ENCODE measurements at regions not wholly inside any gene's neighbourhood (a gene's known extent, or its start where the extent isn't known, plus 50 kb on each side); places are given as distances from the start of the nearest gene placed in this dataset.

DNA sequence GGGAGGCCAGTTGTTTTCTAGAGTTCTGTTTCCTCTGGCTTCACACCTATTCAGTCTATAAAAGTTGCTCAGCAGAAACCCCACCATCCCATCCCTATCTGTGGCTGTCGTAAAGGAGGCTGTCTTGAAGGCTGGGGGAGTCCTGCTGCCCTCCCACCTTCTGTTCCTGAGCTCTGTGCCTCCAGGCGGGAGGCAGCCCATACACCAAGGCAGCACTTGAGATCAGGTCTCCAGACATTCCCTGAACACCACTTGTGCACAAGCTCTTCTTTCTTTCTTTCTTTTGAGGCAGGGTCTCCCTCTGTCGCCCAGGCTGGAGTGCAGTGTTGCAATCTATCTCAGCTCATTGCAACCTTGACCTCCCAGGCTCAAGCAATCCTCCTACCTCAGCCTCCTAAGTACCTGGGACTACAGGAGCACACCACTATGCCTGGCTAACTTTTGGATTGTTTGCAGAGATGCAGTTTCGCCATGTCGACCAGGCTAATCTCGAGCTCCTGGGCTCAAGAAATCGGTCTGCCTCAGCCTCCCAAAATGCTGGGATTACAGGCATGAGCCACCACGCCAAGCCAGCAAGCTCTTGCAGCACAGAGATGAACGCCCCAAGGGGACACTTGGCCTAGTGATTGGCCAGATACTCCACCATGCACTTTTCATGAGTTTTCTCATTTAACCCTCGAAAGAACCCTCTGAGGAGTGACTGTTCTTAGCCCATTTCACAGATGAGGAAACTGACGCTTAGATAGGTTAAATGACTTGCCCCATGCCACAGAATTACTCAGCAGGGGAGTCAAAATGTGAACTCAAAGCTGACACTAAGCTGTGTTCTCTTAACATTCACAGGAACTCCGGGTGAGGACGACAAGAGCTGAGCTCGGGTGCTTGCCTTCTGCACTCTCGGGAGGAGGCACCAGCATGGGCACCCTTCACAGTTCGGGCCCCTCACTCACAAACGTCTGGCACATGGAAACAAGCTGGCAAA lies 55.8 kb upstream of the ENPP6 start:
- no peaks in the 10 kb centered on the region for H3K27me3 Mint-ChIP-seq
- peaks cover 4% of the 10 kb centered on the region for H3K36me3 Mint-ChIP-seq (ENCODE audit: insufficient read depth)
- H3K27ac Mint-ChIP-seq (ENCODE audit: low read depth): no peak overlapping the region
- no peaks in the 10 kb centered on the region for H3K4me1 Mint-ChIP-seq
- ATAC-seq (replicated peaks; ENCODE audit: extremely low read depth, poor library complexity, severe bottlenecking) (no peak), DNase-seq (ENCODE audit: low spot score in 2 of 2) (no peak)
- H3K9me3 Mint-ChIP-seq: peaks cover 6% of the 10 kb centered on the region
- no peak overlapping the region for H3K4me3 Mint-ChIP-seq

DNA sequence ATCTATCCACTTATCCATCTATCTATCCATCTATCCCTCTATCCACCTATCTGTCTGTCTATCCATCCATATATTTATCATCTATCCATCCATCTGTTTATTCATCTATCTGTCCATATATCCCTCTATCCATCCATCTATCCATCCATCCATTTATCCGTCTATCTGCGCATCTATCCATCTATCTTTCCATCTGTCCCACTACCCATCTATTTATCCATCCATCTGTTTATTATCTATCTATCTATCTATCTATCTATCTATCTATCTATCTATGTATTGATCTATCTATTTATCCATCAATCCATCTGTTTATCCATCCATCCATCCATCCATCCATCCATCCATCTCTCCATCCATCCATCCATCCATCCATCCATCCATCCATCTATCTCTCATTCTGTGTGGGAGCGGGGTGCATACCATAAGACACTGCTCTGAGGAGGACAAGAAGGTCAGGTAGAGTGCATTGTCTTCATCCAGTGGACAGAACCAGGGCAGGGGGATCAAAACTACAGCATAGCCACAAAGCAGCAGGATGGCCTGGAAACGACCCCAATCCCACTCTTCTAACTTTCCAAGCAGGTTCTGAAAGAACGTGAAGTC lies 53.2 kb upstream of the ENPP6 start:
- no peak for ATAC-seq (replicated peaks; ENCODE audit: extremely low read depth, poor library complexity, severe bottlenecking)
- no peak overlapping the region for H3K4me3 Mint-ChIP-seq
- no peaks in the 10 kb centered on the region for H3K9me3 Mint-ChIP-seq
- H3K27ac Mint-ChIP-seq (ENCODE audit: low read depth): no peak overlapping the region
- H3K4me1 Mint-ChIP-seq: peaks cover 14% of the 10 kb centered on the region
- DNase-seq (ENCODE audit: low spot score in 2 of 2): no peak
- peaks cover 8% of the 10 kb centered on the region for H3K36me3 Mint-ChIP-seq (ENCODE audit: insufficient read depth)
- H3K27me3 Mint-ChIP-seq: no peaks in the 10 kb centered on the region

DNA sequence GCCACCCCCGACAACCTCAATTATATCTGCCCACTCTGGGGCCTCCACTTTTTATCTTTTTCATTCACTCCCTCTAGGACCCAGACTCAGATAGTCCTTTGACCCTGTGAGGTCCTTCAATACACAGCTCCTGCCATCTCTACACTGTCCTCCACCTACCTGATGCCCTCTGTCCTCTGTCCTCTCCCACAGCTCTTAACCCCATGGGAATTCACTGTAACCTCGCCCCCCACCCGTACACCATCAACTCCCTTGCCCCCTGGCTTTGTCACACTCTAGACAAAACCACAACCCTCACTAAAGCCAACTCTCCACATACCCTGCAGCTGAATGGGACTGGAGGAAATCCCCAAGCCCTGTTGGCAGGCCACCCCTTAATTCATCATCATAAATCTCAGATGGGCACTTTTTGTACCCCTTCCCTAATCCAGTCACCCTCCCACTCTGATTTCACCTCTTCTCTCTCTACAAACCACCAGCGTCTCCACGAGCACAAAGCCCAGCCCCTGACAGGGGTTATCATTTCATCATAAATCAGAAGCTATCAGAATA lies 52.3 kb upstream of the ENPP6 start:
- ATAC-seq (replicated peaks; ENCODE audit: extremely low read depth, poor library complexity, severe bottlenecking) (no peak), DNase-seq (ENCODE audit: low spot score in 2 of 2) (no peak)
- Mint-ChIP-seq H3K4me1 (peaks cover 23% of the 10 kb centered on the region), H3K9me3 (no peaks in the 10 kb centered on the region), H3K36me3 (ENCODE audit: insufficient read depth) (peaks cover 9% of the 10 kb centered on the region), H3K27me3 (no peaks in the 10 kb centered on the region), H3K27ac (ENCODE audit: low read depth) (no peak overlapping the region), H3K4me3 (no peak overlapping the region)

DNA sequence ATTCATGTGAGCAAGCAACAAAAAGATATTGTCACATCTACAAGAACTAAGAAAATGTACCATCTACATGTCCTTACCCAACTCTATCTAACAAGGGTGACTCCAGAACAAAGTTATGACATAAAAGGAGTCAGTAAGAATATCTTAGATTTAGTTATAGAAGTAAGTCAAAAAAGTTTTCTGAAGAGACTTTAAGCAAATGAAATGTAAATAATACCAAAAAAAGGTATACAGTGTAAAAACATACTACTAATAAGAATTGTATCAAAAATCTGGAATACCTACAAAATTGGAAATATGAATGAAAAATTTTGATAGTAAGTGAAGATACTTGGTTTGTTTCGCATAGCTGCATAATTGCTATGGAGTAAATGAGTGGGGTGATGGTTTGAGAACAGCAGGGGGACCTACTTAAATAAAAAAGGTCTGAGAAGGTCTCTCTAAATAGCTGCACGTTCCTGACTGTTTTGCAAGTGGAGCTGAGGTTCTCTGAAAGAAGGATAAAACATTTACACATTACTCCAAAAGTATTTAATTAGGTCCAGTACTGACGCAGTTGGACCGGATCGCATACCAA lies 51.0 kb upstream of the ENPP6 start:
- peak overlapping the region; percentile 79 for H3K4me3 Mint-ChIP-seq
- H3K36me3 Mint-ChIP-seq (ENCODE audit: insufficient read depth): peaks cover 9% of the 10 kb centered on the region
- H3K9me3 Mint-ChIP-seq: no peaks in the 10 kb centered on the region
- peak overlapping the region; percentile 96 for H3K27ac Mint-ChIP-seq (ENCODE audit: low read depth)
- no peak for ATAC-seq (replicated peaks; ENCODE audit: extremely low read depth, poor library complexity, severe bottlenecking)
- no peaks in the 10 kb centered on the region for H3K27me3 Mint-ChIP-seq
- peaks cover 30% of the 10 kb centered on the region for H3K4me1 Mint-ChIP-seq
- DNase-seq (ENCODE audit: low spot score in 2 of 2): no peak

DNA sequence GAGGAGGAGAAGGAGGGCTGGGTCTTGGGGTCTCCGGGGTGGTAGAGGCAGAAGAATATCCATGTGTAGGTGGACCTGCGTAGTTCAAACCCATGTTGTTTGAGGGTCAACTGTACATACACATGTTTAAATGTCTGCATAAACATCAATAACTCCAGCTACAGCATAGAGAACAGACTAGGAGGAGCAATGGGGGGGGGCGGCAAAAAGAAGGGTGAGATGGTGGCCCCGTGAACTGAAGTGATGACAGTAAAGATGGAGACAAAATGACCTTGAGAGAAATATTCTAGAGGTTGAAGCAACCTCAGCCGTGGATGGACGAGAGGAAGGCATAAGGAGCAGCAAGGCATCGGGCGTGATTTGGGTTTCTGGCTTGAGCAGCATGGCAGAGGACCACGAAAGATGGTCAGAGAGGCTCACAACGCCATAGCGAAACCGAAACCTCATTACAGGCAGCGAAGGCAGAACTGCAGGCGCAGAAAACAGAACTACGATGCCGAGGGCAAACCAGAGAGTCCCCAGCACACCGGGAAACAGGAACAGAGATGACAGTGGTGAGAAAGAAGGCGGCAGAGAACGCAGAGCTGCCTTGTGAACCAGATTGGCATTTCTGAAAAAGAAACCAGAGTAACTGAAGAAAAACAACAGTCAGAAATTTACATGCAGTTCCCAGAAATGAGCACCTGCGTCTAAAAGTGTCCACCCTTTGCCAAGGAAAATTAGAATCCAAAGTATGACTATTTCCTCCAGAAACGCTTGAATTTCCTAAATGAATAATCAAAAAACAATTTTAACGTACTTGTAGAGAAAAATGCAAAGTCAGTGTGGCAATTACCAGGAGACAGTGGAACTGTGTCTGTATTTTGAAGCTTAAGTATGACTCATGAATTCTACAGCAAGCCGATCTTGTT lies 50.3 kb upstream of the ENPP6 start:
- Mint-ChIP-seq H3K36me3 (ENCODE audit: insufficient read depth) (peaks cover 9% of the 10 kb centered on the region), H3K9me3 (no peaks in the 10 kb centered on the region), H3K27ac (ENCODE audit: low read depth) (peak overlapping the region; percentile 96), H3K27me3 (no peaks in the 10 kb centered on the region), H3K4me3 (peak overlapping the region; percentile 79), H3K4me1 (peaks cover 30% of the 10 kb centered on the region)
- DNase-seq (ENCODE audit: low spot score in 2 of 2) (peak; percentile 35 to 60), ATAC-seq (replicated peaks; ENCODE audit: extremely low read depth, poor library complexity, severe bottlenecking) (peak; percentile 80)
